Caco-2 (cell line): ENCODE measurements at regions not wholly inside any gene's neighbourhood (a gene's known extent, or its start where the extent isn't known, plus 50 kb on each side); places are given as distances from the start of the nearest gene placed in this dataset.

Experiments used
- BruUV-seq: library from RNA; stranded (reverse); fragments of 400-500 nt; replicated peaks from 2 replicates; lab custom pipeline; 2021; lab: Mats Ljungman, UMichigan
- CTCF ChIA-PET: fragments of 300-600 bp; sonication (Branson Sonifier 250); formaldehyde crosslinking; loops from one replicate; lab custom pipeline; 2022; ENCODE audit warnings: antibody characterized with exemption; lab: Charles Lee
- POLR2A ChIA-PET: fragments of 300-600 bp; sonication (Branson Sonifier 250); formaldehyde crosslinking; loops from one replicate; lab custom pipeline; 2022; ENCODE audit warnings: antibody characterized with exemption; lab: Charles Lee
- DNase-seq, 2 experiments: peaks; one replicate each; pipeline versions ENCODE4 v3.0.0 to v3.0.0-alpha.2; 2020 to 2022
- H3K27me3 ChIP-seq: replicated peaks from 2 replicates; pipeline ENCODE4 v1.6.0; 2011; ENCODE audit warnings: low read length; ENCODE audit not compliant: control insufficient read depth, insufficient read depth
- H3K36me3 ChIP-seq: 2 replicates; pipeline ENCODE4 v1.5.1; 2011; ENCODE audit warnings: low read length; ENCODE audit not compliant: control insufficient read depth, insufficient read depth
- H3K4me1 ChIP-seq: fragments of 250-450 bp; sonication (Bioruptor Pico); 2 replicates; pipeline ENCODE4 v1.5.1; 2020; ENCODE audit warnings: mild to moderate bottlenecking
- H3K4me3 ChIP-seq: 2 replicates; pipeline ENCODE4 v1.5.1; 2011; ENCODE audit warnings: low read depth, mild to moderate bottlenecking, control low read depth, low read length
- H3K9me3 ChIP-seq: fragments of 250-450 bp; sonication (Bioruptor Pico); 2 replicates; pipeline ENCODE4 v1.5.1; 2020; ENCODE audit warnings: mild to moderate bottlenecking, moderate library complexity
- H3K27ac Mint-ChIP-seq: one replicate; pipeline ENCODE4 v1.8.0; 2022; ENCODE audit warnings: mixed read lengths; ENCODE audit not compliant: unreplicated experiment
- H3K27me3 Mint-ChIP-seq: one replicate; pipeline ENCODE4 v1.8.0; 2022; ENCODE audit warnings: mixed read lengths; ENCODE audit not compliant: insufficient read depth, unreplicated experiment
- H3K36me3 Mint-ChIP-seq: one replicate; pipeline ENCODE4 v1.8.0; 2022; ENCODE audit warnings: mild to moderate bottlenecking, mixed read lengths; ENCODE audit not compliant: insufficient read depth, unreplicated experiment
- H3K4me1 Mint-ChIP-seq: one replicate; pipeline ENCODE4 v1.8.0; 2022; ENCODE audit warnings: low read depth, mixed read lengths; ENCODE audit not compliant: unreplicated experiment
- H3K4me3 Mint-ChIP-seq: one replicate; pipeline ENCODE4 v1.8.0; 2022; ENCODE audit warnings: mild to moderate bottlenecking, moderate library complexity, mixed read lengths; ENCODE audit not compliant: unreplicated experiment
- H3K9me3 Mint-ChIP-seq: one replicate; pipeline ENCODE4 v1.8.0; 2022; ENCODE audit warnings: mixed read lengths; ENCODE audit not compliant: unreplicated experiment
- intact Hi-C: fragments of 100-400 bp; cut with micrococcal nuclease; formaldehyde crosslinking; loops from one replicate; pipeline ENCODE4 v1.10.0; 2022; ENCODE audit not compliant: unreplicated experiment
- TF ChIP-seq, protein P1 (sequence below), 2 experiments: fragments of 200-600 bp in 1 of 2; IDR thresholded peaks; 1 replicate in 1 of 2; 2 replicates in 1 of 2; pipeline versions ENCODE4 v1.5.1 to v1.8.0; 2011 to 2022; ENCODE audit warnings: antibody characterized with exemption in 1 of 2, control low read depth in 1 of 2, inconsistent platforms in 1 of 2, low read depth in 1 of 2, low read length in 1 of 2, mild to moderate bottlenecking in 1 of 2, moderate library complexity in 1 of 2; ENCODE audit not compliant: insufficient read depth in 1 of 2, severe bottlenecking in 1 of 2, unreplicated experiment in 1 of 2

GRCh38 chr1:60141276-60141675 lies 67.7 kb upstream of the C1orf87 start:
- Mint-ChIP-seq H3K9me3 (no peaks in the 10 kb centered on the region), H3K27me3 (no peaks in the 10 kb centered on the region), H3K4me1 (no peaks in the 10 kb centered on the region), H3K27ac (no peak overlapping the region), H3K4me3 (no peak overlapping the region), H3K36me3 (no peaks in the 10 kb centered on the region)
- ChIA-PET CTCF (no interaction called here), POLR2A (no interaction called here)
- TF ChIP-seq, protein P1, sequence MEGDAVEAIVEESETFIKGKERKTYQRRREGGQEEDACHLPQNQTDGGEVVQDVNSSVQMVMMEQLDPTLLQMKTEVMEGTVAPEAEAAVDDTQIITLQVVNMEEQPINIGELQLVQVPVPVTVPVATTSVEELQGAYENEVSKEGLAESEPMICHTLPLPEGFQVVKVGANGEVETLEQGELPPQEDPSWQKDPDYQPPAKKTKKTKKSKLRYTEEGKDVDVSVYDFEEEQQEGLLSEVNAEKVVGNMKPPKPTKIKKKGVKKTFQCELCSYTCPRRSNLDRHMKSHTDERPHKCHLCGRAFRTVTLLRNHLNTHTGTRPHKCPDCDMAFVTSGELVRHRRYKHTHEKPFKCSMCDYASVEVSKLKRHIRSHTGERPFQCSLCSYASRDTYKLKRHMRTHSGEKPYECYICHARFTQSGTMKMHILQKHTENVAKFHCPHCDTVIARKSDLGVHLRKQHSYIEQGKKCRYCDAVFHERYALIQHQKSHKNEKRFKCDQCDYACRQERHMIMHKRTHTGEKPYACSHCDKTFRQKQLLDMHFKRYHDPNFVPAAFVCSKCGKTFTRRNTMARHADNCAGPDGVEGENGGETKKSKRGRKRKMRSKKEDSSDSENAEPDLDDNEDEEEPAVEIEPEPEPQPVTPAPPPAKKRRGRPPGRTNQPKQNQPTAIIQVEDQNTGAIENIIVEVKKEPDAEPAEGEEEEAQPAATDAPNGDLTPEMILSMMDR (IDR thresholded peaks at IDR 0.05; ENCODE audit: insufficient read depth in 1 of 2, low read depth in 1 of 2, low read length in 1 of 2, severe bottlenecking in 1 of 2, unreplicated experiment in 1 of 2) = no peak
- Histone ChIP-seq H3K36me3 (no peaks in the 10 kb centered on the region), H3K27me3 (no peaks in the 10 kb centered on the region), H3K9me3 (no peaks in the 10 kb centered on the region), H3K4me3 (no peak overlapping the region), H3K4me1 (no peaks in the 10 kb centered on the region)
- no TSS peak for BruUV-seq
- intact Hi-C loops = no loop called here
- no peak for DNase-seq

- intact Hi-C loops = no loop called here
- ChIA-PET CTCF (no interaction called here), POLR2A (no interaction called here)
- no peaks in the 10 kb centered on the region for H3K36me3 Mint-ChIP-seq
- H3K4me3 Mint-ChIP-seq = no peak overlapping the region
- H3K4me1 ChIP-seq = no peaks in the 10 kb centered on the region
- no peak overlapping the region for H3K4me3 ChIP-seq
- no peaks in the 10 kb centered on the region for H3K9me3 ChIP-seq
- no peaks in the 10 kb centered on the region for H3K9me3 Mint-ChIP-seq
- TF ChIP-seq, protein P1 (IDR thresholded peaks at IDR 0.05; ENCODE audit: insufficient read depth in 1 of 2, low read depth in 1 of 2, low read length in 1 of 2, severe bottlenecking in 1 of 2, unreplicated experiment in 1 of 2) = no peak
- H3K27me3 ChIP-seq = no peaks in the 10 kb centered on the region
- H3K36me3 ChIP-seq = no peaks in the 10 kb centered on the region
- no peak overlapping the region for H3K27ac Mint-ChIP-seq
- H3K4me1 Mint-ChIP-seq = no peaks in the 10 kb centered on the region
- H3K27me3 Mint-ChIP-seq = no peaks in the 10 kb centered on the region
- no peak for DNase-seq
- no TSS peak for BruUV-seq
Measured at GRCh38 chr1:60137406-60137805, 63.8 kb upstream of the C1orf87 start.

DNA sequence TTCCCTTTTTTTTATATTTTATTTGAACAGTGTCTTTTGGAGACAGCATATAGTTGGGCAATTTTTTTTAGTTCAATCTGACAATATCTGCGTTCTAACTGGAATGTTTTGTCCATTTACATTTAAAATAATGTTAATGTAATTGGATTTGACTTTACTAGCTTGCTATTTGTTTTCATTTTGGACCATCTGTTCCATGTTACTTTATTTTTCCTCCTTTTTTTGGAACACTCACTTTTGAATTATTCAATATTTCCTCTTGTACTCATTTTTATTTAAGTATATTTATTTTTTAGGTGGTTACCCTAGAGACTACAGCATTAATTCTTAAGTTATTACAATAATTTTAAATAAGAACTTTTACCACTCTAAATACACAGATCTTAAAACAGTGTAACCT lies 62.8 kb upstream of the C1orf87 start:
- no peaks in the 10 kb centered on the region for H3K27me3 Mint-ChIP-seq

More for the DNA sequence above, 62.8 kb upstream of the C1orf87 start:
- DNase-seq = no peak
- Mint-ChIP-seq H3K27ac (no peak overlapping the region), H3K9me3 (no peaks in the 10 kb centered on the region), H3K4me3 (no peak overlapping the region), H3K36me3 (no peaks in the 10 kb centered on the region), H3K4me1 (no peaks in the 10 kb centered on the region)
- no TSS peak for BruUV-seq
- no peaks in the 10 kb centered on the region for H3K27me3 ChIP-seq
- CTCF ChIA-PET = no interaction called here
- H3K9me3 ChIP-seq = no peaks in the 10 kb centered on the region
- POLR2A ChIA-PET = no interaction called here
- TF ChIP-seq, protein P1 (IDR thresholded peaks at IDR 0.05; ENCODE audit: insufficient read depth in 1 of 2, low read depth in 1 of 2, low read length in 1 of 2, severe bottlenecking in 1 of 2, unreplicated experiment in 1 of 2) = no peak
- no peak overlapping the region for H3K4me3 ChIP-seq
- no peaks in the 10 kb centered on the region for H3K4me1 ChIP-seq
- no peaks in the 10 kb centered on the region for H3K36me3 ChIP-seq
- intact Hi-C loops = no loop called here
